SK-N-SH treated with all-trans-retinoic acid at 6 μM for 48 hours (cell line): ENCODE measurements at regions not wholly inside any gene's neighbourhood (a gene's known extent, or its start where the extent isn't known, plus 50 kb on each side); places are given as distances from the start of the nearest gene placed in this dataset.

ENCODE experiments used
- ATAC-seq: fragments of 200-7000 bp; cut with Tn5 transposase; 3 replicates; pipeline ENCODE4 v1.9.1; 2020; ENCODE audit warnings: mild to moderate bottlenecking, moderate library complexity
- ARNTL ChIP-seq: fragments of 450-650 bp; formaldehyde crosslinking; IDR thresholded peaks from 2 replicates; pipeline ENCODE4 v1.5.0; 2020; ENCODE audit warnings: low read depth, mild to moderate bottlenecking, moderate library complexity, borderline replicate concordance
- BACH2 ChIP-seq: fragments of 250-450 bp; sonication (Bioruptor Pico); IDR thresholded peaks from 2 replicates; pipeline ENCODE4 v1.9.0; 2021; ENCODE audit warnings: mild to moderate bottlenecking, borderline replicate concordance
- CREB5 ChIP-seq: fragments of 250-450 bp; sonication (Bioruptor Pico); IDR thresholded peaks from 2 replicates; pipeline ENCODE4 v1.5.1; 2020; ENCODE audit warnings: low read depth, mild to moderate bottlenecking, moderate library complexity
- CSDC2 ChIP-seq: fragments of 250-450 bp; sonication (Bioruptor Pico); IDR thresholded peaks from 2 replicates; pipeline ENCODE4 v1.5.0; 2020; ENCODE audit warnings: mild to moderate bottlenecking, moderate library complexity
- CSRNP3 ChIP-seq: fragments of 250-450 bp; sonication (Bioruptor Pico); IDR thresholded peaks from 2 replicates; pipeline ENCODE4 v1.5.1; 2021; ENCODE audit warnings: mild to moderate bottlenecking, moderate library complexity
- GLIS3 ChIP-seq: fragments of 250-450 bp; sonication (Bioruptor Pico); IDR thresholded peaks from 2 replicates; pipeline ENCODE4 v1.5.0; 2020; ENCODE audit warnings: mild to moderate bottlenecking, moderate library complexity
- ISL1 ChIP-seq: fragments of 250-450 bp; sonication (Bioruptor Pico); IDR thresholded peaks from 2 replicates; pipeline ENCODE4 v2.1.2; 2022; ENCODE audit warnings: mild to moderate bottlenecking, moderate library complexity
- PATZ1 ChIP-seq: fragments of 250-450 bp; sonication (Bioruptor Pico); IDR thresholded peaks from 2 replicates; pipeline ENCODE4 v1.8.0; 2020; ENCODE audit warnings: mild to moderate bottlenecking, moderate library complexity, borderline replicate concordance
- POU6F1 ChIP-seq: fragments of 250-450 bp; sonication (Bioruptor Pico); IDR thresholded peaks from 2 replicates; pipeline ENCODE4 v1.8.0; 2021; ENCODE audit warnings: low read depth, mild to moderate bottlenecking, moderate library complexity, borderline replicate concordance
- PPARA ChIP-seq: fragments of 250-450 bp; sonication (Bioruptor Pico); IDR thresholded peaks from 2 replicates; pipeline ENCODE4 v1.5.0; 2020; ENCODE audit warnings: mild to moderate bottlenecking, borderline replicate concordance
- SNAI2 ChIP-seq: fragments of 250-450 bp; sonication (Bioruptor Pico); IDR thresholded peaks from 2 replicates; pipeline ENCODE4 v1.5.0; 2020; ENCODE audit warnings: mild to moderate bottlenecking, moderate library complexity
- TCF4 ChIP-seq: fragments of 250-450 bp; sonication (Bioruptor Pico); IDR thresholded peaks from 2 replicates; pipeline ENCODE4 v1.8.0; 2021; ENCODE audit warnings: mild to moderate bottlenecking, moderate library complexity, borderline replicate concordance
- TOX ChIP-seq: fragments of 250-450 bp; sonication (Bioruptor Pico); IDR thresholded peaks from 2 replicates; pipeline ENCODE4 v1.8.0; 2021; ENCODE audit warnings: mild to moderate bottlenecking, moderate library complexity, borderline replicate concordance
- TSHZ2 ChIP-seq: fragments of 250-450 bp; sonication (Bioruptor Pico); IDR thresholded peaks from 2 replicates; pipeline ENCODE4 v1.5.0; 2020; ENCODE audit warnings: mild to moderate bottlenecking, moderate library complexity
- ZC3H10 ChIP-seq: fragments of 250-450 bp; sonication (Bioruptor Pico); IDR thresholded peaks from 2 replicates; pipeline ENCODE4 v1.5.1; 2021; ENCODE audit warnings: mild to moderate bottlenecking, moderate library complexity
- ZFP3 ChIP-seq: fragments of 250-450 bp; sonication (Bioruptor Pico); IDR thresholded peaks from 2 replicates; pipeline ENCODE4 v1.5.0; 2020; ENCODE audit warnings: mild to moderate bottlenecking, moderate library complexity
- ZFP30 ChIP-seq: fragments of 450-650 bp; formaldehyde crosslinking; IDR thresholded peaks from 2 replicates; pipeline ENCODE4 v1.5.0; 2022; ENCODE audit warnings: mild to moderate bottlenecking, moderate library complexity
- ZNF565 ChIP-seq: fragments of 450-650 bp; formaldehyde crosslinking; conservative IDR thresholded peaks from 2 replicates; pipeline ENCODE4 v1.5.0; 2020; ENCODE audit warnings: low read depth, mild to moderate bottlenecking, moderate library complexity
- ZNF70 ChIP-seq: fragments of 450-650 bp; formaldehyde crosslinking; IDR thresholded peaks from 2 replicates; pipeline ENCODE4 v1.5.0; 2020; ENCODE audit warnings: mild to moderate bottlenecking, moderate library complexity
- ZNF8 ChIP-seq: fragments of 450-650 bp; formaldehyde crosslinking; IDR thresholded peaks from 2 replicates; pipeline ENCODE4 v1.5.0; 2020; ENCODE audit warnings: mild to moderate bottlenecking, moderate library complexity

- no peak for TF ChIP-seq POU6F1 (CRISPR knock-in tag)
- no peak for TF ChIP-seq GLIS3
- no peak for TF ChIP-seq CSDC2 (CRISPR knock-in tag)
- TF ChIP-seq ZFP30 (CRISPR knock-in tag) = no peak
- no peak for TF ChIP-seq ZFP3
- no peak for TF ChIP-seq SNAI2 (CRISPR knock-in tag)
- no peak for TF ChIP-seq BACH2
- no peak for TF ChIP-seq ISL1 (CRISPR knock-in tag)
- no peak for TF ChIP-seq ZNF8 (CRISPR knock-in tag)
- TF ChIP-seq PPARA (CRISPR knock-in tag) = no peak
- no peak for TF ChIP-seq ZNF70 (CRISPR knock-in tag)
- TF ChIP-seq, all 23 proteins: peak for 0
- ATAC-seq = no peak
These were observed 176.0 kb downstream of the KIF26A start for GRCh38 chr14:104314251-104314941.

GRCh38 chr14:104315169-104315568, 176.8 kb downstream of the KIF26A start:
- no peak for ATAC-seq
- no peak for TF ChIP-seq CSDC2 (CRISPR knock-in tag)

GRCh38 chr14:104315625-104316024, 177.2 kb downstream of the KIF26A start:
- TF ChIP-seq ZNF8 (CRISPR knock-in tag) (no peak), GLIS3 (no peak), ZNF70 (CRISPR knock-in tag) (no peak), ARNTL (CRISPR knock-in tag) (no peak), SNAI2 (CRISPR knock-in tag) (no peak), PATZ1 (CRISPR knock-in tag) (no peak), TCF4 (CRISPR knock-in tag) (no peak), CSRNP3 (CRISPR knock-in tag) (no peak), ZNF565 (CRISPR knock-in tag) (no peak), ZC3H10 (no peak), TOX (CRISPR knock-in tag) (no peak), ZFP30 (CRISPR knock-in tag) (no peak), ZFP3 (no peak), CREB5 (no peak), POU6F1 (CRISPR knock-in tag) (no peak), TSHZ2 (no peak), CSDC2 (CRISPR knock-in tag) (no peak), ISL1 (CRISPR knock-in tag) (no peak)
- ATAC-seq = no peak
